DMS79 (cell line): ENCODE measurements at regions not wholly inside any gene's neighbourhood (a gene's known extent, or its start where the extent isn't known, plus 50 kb on each side); places are given as distances from the start of the nearest gene placed in this dataset.
"Not testable (repeated sequence)": the region's sequence is repeated elsewhere in the genome, so short reads cannot be mapped to it uniquely, and the experiment has no call there.

Experiments
- DNase-seq: peaks from one replicate; lab custom pipeline; 2025; lab: John Stamatoyannopoulos, UW

- peak; percentile 31 for DNase-seq
These were observed 99.4 kb downstream of the SHANK2 start for GRCh38 chr11:71153005-71153390.

DNA sequence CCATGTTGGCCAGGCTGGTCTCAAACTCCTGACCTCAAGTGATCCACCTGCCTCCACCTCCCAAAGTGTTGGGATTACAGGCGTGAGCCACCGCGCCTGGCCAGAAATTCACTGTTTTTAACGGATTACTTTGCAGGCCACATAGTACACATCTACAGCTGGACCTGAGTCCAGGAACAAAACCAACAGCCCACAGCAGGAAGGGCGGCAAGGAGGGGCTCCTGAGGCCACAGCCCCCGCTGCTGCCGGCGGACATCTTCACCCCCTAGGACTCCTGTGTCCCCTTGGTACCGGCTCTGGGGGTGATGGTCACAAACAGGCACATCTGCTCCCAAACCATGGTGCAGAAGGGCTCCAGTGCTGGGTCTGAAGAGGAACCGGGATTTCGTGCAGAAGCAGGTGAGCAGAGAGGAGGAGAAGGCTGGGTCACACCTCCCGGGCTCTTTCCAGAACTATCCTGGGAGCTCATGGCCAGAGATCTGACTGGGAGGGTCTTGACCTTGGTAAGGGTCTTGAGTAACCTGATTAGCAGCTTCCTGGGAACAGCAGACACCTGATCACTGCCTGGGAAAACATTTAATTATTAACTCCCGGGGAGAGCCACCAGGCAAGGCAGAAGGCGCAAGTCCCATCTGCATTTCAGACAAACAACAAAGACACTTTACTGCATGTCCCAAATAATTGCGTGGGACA is 99.9 kb downstream of the SHANK2 start:
- not testable (repeated sequence) for DNase-seq

DNA sequence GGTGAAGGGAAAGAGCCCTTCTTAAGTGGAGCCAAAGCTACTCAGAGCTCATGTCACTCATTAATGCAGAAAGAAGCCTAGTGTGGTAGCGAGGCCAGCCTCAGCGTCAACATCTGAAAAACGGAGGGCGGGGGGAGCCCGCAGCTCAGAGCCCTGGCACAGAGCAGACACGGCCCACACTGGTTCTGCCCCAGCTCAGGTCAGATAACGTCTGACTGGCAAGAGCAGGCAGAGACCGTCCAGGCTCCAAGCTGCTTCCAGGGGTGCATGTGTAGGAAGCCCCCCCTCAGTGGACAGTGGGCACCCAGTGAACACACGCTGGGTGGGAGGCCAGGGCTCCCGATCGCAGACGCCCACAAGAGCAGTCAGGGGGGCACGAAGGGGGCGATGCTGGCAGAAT is 100.8 kb downstream of the SHANK2 start:
- no peak for DNase-seq

DNA sequence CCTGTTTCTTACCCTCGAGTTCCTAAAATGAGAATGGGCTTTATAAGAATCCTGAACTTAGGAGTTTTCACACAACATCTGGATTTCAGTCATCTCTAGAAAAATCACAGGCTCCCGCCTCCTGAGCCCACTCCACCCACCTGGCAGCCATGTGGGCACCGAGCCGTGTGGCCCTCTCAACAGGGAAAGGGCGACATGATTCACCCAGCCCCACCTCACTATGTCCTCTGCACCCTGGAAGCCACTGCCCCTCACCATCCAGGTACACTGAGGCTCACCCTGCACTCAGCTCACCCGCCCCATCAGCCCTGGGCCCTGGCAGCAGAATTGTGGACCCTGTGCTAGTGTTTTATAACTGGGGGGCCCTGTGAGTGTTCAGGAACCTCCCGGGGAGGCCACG is 101.5 kb downstream of the SHANK2 start:
- no peak for DNase-seq

GRCh38 chr11:71148716-71149115 is 103.7 kb downstream of the SHANK2 start:
- peak; percentile 3 for DNase-seq

DNA sequence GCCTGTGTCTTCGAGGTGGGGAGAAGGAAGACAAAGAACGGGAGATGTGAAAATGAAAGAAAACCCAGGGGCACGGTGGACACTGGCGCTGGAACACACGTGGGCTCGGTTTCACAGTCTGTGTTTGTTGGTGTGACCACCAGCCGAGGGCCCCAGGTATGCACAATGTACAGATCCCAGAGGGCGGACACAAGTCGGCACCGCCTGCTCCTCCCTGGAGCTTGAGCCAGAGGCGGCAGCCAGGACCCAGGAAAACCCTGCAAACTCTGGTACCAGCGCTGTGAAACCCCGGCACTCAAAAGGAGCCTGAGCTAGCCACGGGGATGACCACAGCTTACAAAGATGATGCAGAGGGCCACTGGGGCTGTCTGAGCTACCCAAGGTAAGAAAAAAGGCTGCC is 105.0 kb downstream of the SHANK2 start:
- DNase-seq = no peak

GRCh38 chr11:71146846-71147245 is 105.5 kb downstream of the SHANK2 start:
- no peak for DNase-seq

GRCh38 chr11:71145988-71146824 is 106.2 kb downstream of the SHANK2 start:
- no peak for DNase-seq

GRCh38 chr11:71145368-71145767 is 107.0 kb downstream of the SHANK2 start:
- DNase-seq = no peak

- no peak for DNase-seq
These were observed 107.6 kb downstream of the SHANK2 start for GRCh38 chr11:71144736-71145135.

DNA sequence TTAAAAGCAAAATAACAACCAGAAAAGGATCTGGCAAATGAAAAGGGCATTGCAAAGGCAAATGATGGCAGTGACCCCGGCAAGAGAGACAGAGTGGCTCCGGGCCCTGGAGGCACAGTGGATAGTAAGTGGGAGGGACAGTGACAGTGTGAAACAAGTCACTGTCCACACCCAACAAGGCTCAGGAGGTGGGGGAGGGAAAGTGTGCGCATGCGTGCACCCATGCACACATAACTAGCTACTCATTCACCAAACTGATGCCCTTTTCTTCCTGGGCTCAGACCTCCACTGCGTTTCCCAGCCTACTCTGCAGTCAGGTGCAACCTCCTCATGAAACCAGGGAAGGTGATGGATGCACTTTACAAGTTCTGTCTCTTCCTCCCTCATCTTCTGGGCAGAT is 108.4 kb downstream of the SHANK2 start:
- DNase-seq = no peak

DNA sequence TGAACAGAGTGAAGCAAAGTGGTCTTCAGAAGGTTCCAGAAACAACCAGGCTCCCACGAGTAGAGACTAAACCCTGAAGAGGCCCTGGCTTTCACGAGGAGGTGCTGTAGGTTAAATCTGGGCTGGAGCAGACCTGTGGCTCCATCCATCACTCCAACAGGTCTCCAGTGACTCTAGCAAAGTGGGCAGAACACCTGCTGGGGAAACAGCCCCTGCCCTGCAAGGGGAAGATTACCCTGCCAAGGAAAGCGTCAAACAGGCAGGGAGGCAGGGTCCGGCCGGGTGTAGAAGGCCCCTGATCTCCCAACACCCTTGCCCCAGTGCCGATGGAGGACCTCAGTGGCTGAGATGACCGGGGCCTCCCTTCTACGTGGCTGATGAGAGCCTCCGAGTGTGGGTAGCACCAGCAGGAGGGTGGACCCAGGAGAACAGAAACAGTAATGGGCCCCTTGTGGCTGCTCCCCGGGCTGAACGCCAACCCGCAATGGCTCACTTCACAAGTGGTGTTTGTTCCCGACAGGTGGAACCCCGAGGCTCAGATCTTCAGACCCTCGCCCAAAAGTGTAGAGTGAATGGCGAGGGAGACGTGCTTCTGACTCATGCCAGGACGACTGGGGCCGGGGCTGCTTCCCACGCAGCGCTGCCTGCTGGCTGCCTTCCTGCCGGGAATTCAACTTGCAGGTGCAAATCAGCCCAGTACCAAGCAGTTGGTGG is 112.0 kb downstream of the SHANK2 start:
- DNase-seq = peak; percentile 98

- peak; percentile 92 for DNase-seq
These were observed 112.7 kb downstream of the SHANK2 start for GRCh38 chr11:71139516-71140205.

- DNase-seq = no peak
These were observed 113.5 kb downstream of the SHANK2 start for GRCh38 chr11:71138737-71139425.

- DNase-seq = no peak
These were observed 115.0 kb downstream of the SHANK2 start for GRCh38 chr11:71137376-71137775.

- DNase-seq = no peak
These were observed 116.1 kb downstream of the SHANK2 start for GRCh38 chr11:71136095-71136845.

DNA sequence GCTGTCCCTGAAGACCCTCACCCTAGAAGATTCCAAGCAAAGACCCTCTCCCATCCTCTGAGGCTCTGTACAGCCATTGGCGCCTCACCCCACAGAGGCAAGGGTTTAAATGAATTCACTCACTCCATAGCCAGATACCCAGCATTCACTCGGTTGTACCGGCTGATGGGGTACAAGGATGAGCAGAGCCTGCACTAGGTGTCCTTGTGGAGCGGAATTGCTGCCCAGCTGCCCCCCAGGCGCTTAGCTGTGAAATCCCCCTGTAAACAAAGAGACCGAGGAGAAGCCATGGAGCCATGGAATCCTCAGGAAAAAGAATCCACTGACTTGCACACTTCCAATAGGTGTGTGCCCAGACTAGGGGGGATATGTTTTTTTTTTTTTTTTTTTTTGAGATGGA is 117.3 kb downstream of the SHANK2 start:
- DNase-seq = no peak

DNA sequence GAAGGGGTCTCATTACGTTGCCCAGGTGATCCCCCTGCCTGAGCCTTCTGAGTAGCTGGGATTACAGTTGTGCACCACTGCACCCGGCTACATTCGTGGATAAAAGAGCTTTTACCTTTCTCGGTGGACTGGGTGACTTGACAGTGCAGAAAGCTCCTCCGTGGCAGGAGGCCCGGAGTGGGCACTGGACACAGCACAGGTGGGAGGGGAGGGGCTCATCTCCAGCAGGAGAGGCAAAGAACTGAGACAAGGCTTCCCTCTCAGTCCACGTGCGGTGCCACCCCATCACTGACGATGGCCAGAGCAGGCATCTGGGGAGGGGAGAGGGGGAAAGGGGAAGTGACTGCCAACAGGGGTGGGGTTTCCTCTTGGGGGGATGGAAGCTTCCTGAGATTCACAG is 118.4 kb downstream of the SHANK2 start:
- no peak for DNase-seq

- DNase-seq = no peak
These were observed 120.5 kb downstream of the SHANK2 start for GRCh38 chr11:71131861-71132260.

GRCh38 chr11:71130106-71130505 is 122.3 kb downstream of the SHANK2 start:
- no peak for DNase-seq

- peak; percentile 67 for DNase-seq
These were observed 122.8 kb downstream of the SHANK2 start for GRCh38 chr11:71129624-71130023.
